ENCODE measurements at regions not wholly inside any gene's neighbourhood (a gene's known extent, or its start where the extent isn't known, plus 50 kb on each side); places are given as distances from the start of the nearest gene placed in this dataset.

DNA sequence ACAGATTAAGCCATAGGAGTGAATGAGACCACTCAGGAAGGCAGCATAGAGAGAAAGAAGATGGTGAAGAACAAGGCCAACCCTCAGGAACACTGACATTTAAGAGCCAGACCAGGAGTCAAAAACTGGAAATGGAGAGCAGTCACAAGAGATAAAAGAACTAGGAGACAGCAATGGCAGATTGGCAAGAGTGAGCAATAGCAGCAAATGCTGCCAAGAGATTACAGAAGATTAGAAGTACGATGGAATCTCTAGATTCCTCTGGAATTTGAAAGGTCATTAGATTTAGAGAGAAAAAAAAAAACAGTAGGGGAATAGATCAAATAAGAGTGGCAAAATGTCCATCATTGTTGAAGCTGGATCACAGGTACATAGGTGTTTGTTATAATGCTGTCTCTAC, 73.4 kb upstream of the SLC44A1 start:
- H3K4me3 ChIP-seq (ENCODE audit: low read length in 2 of 2) = no peak overlapping the region
- H3K4me1 ChIP-seq (ENCODE audit: control insufficient read depth, insufficient read depth, low read length) = no peaks in the 10 kb centered on the region
- no peak overlapping the region for H3K27ac ChIP-seq (ENCODE audit: low read length)
- H3K9me3 ChIP-seq (ENCODE audit: control insufficient read depth in 2 of 2, low read length in 2 of 2) = no peaks in the 10 kb centered on the region
- no peaks in the 10 kb centered on the region for H3K27me3 ChIP-seq (ENCODE audit: control insufficient read depth in 1 of 2, insufficient read depth in 2 of 2, low read length in 2 of 2)
- H3K36me3 ChIP-seq (ENCODE audit: control insufficient read depth in 2 of 2, insufficient read depth in 2 of 2, low read length in 2 of 2) = no peaks in the 10 kb centered on the region
- H3K9ac ChIP-seq (ENCODE audit: low read length in 2 of 2) = no peak overlapping the region

DNA sequence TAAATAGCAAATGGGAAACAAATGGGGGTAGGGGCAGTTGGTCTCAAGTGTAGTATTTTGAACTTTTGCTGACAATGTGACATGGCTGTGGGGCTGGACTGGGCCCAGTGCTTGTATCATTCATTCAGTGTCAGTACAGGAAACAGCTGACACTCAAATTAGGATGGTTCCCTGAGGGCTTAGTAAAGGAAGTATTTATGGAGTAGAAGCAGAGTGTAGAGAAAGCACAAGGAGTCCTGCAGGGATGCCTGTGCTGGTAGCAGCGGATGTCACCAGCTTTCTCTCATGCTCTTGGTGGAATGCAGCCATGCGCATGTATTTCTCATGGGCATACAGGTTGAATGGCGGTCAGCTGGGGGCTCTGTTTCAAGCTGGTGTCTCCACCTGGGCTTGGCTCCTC, 72.9 kb upstream of the SLC44A1 start:
- Histone ChIP-seq H3K4me1 (ENCODE audit: control insufficient read depth, insufficient read depth, low read length) (no peaks in the 10 kb centered on the region), H3K9me3 (ENCODE audit: control insufficient read depth in 2 of 2, low read length in 2 of 2) (no peaks in the 10 kb centered on the region), H3K27me3 (ENCODE audit: control insufficient read depth in 1 of 2, insufficient read depth in 2 of 2, low read length in 2 of 2) (no peaks in the 10 kb centered on the region), H3K9ac (ENCODE audit: low read length in 2 of 2) (no peak overlapping the region), H3K4me3 (ENCODE audit: low read length in 2 of 2) (no peak overlapping the region), H3K36me3 (ENCODE audit: control insufficient read depth in 2 of 2, insufficient read depth in 2 of 2, low read length in 2 of 2) (no peaks in the 10 kb centered on the region), H3K27ac (ENCODE audit: low read length) (no peak overlapping the region)

DNA sequence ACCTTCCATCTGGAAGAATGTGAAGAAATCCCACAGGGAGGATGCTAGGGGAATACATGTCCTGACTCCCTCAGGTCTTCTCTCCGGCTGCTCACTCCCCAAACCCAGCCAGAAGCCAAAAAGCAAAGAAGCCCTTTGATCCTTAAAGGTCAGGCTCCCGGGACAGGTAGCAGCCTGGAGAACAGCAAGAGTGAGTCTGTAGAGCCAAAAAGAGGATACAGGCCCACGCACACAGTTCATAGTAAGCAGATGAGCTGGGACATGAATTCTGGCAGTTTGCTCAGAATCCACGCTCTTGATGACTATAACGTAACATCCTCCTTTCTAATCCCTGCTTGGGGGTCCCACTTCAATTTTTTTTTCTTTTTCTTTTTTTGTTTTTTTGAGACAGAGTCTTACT, 72.0 kb upstream of the SLC44A1 start:
- Histone ChIP-seq H3K36me3 (ENCODE audit: control insufficient read depth in 2 of 2, insufficient read depth in 2 of 2, low read length in 2 of 2) (no peaks in the 10 kb centered on the region), H3K27ac (ENCODE audit: low read length) (no peak overlapping the region), H3K4me3 (ENCODE audit: low read length in 2 of 2) (no peak overlapping the region), H3K27me3 (ENCODE audit: control insufficient read depth in 1 of 2, insufficient read depth in 2 of 2, low read length in 2 of 2) (no peaks in the 10 kb centered on the region), H3K4me1 (ENCODE audit: control insufficient read depth, insufficient read depth, low read length) (no peaks in the 10 kb centered on the region), H3K9ac (ENCODE audit: low read length in 2 of 2) (no peak overlapping the region), H3K9me3 (ENCODE audit: control insufficient read depth in 2 of 2, low read length in 2 of 2) (no peaks in the 10 kb centered on the region)

DNA sequence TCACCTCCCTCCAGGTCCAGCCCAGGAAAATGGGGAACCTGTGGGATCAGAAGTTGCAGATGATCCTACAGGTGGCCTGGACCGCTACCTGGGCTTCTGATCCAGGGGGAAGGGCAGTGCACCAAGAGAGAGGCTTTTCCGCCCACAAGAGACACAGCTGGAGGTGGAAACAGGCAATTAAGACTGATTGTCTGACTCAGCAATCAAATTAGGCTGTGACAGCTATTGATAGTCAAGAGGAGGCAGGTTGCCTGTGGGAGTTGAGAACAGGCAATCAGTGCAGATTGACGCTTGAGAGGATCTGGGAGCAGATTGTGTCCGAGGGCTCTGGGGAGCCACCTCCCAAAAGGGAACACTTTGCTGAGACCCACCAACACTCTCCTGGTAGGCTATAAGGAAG, 71.1 kb upstream of the SLC44A1 start:
- H3K27ac ChIP-seq (ENCODE audit: low read length) = no peak overlapping the region
- H3K36me3 ChIP-seq (ENCODE audit: control insufficient read depth in 2 of 2, insufficient read depth in 2 of 2, low read length in 2 of 2) = no peaks in the 10 kb centered on the region
- H3K9me3 ChIP-seq (ENCODE audit: control insufficient read depth in 2 of 2, low read length in 2 of 2) = no peaks in the 10 kb centered on the region
- H3K4me3 ChIP-seq (ENCODE audit: low read length in 2 of 2) = no peak overlapping the region
- H3K9ac ChIP-seq (ENCODE audit: low read length in 2 of 2) = no peak overlapping the region
- H3K27me3 ChIP-seq (ENCODE audit: control insufficient read depth in 1 of 2, insufficient read depth in 2 of 2, low read length in 2 of 2) = no peaks in the 10 kb centered on the region
- no peaks in the 10 kb centered on the region for H3K4me1 ChIP-seq (ENCODE audit: control insufficient read depth, insufficient read depth, low read length)

DNA sequence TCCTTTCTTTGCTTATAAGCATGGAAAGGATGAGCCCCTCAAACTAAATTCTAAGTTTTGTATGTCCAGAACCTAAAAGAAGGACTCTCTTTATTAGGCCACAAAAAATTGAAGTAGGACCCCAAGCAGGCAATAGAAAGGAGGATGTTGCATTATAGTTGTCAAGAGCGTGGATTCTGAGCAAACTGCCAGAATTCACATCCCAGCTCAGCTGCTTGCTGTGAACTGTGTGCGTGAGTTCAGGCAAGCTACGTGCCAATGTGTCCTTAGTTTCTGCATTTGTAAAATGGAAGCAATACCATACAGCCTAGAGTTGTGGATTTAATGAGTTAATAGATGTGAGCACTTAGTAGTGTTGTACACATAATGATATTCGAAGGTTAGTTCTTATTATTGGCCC, 70.6 kb upstream of the SLC44A1 start:
- Histone ChIP-seq H3K4me3 (ENCODE audit: low read length in 2 of 2) (no peak overlapping the region), H3K36me3 (ENCODE audit: control insufficient read depth in 2 of 2, insufficient read depth in 2 of 2, low read length in 2 of 2) (no peaks in the 10 kb centered on the region), H3K27ac (ENCODE audit: low read length) (no peak overlapping the region), H3K9me3 (ENCODE audit: control insufficient read depth in 2 of 2, low read length in 2 of 2) (no peaks in the 10 kb centered on the region), H3K9ac (ENCODE audit: low read length in 2 of 2) (no peak overlapping the region), H3K4me1 (ENCODE audit: control insufficient read depth, insufficient read depth, low read length) (no peaks in the 10 kb centered on the region), H3K27me3 (ENCODE audit: control insufficient read depth in 1 of 2, insufficient read depth in 2 of 2, low read length in 2 of 2) (no peaks in the 10 kb centered on the region)

DNA sequence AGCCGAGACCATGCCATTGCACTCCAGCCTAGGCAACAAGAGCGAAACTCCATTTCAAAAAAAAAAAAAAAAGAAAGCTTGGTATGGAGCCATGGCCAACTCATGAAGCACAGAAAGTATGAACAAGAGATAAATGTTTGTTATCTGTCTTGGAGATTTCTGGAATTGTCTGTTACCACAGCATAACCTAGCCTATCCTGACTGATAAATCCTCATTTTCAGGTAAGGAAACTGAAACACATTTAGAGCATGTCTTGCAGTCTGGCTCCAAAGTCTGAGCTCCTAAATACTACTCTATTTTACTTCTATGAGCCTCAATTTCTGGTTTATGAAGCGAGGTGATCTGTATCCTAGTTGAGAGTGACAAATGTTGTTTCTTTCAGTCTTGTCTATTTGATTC, 68.3 kb upstream of the SLC44A1 start:
- Histone ChIP-seq H3K9ac (ENCODE audit: low read length in 2 of 2) (no peak overlapping the region), H3K9me3 (ENCODE audit: control insufficient read depth in 2 of 2, low read length in 2 of 2) (no peaks in the 10 kb centered on the region), H3K4me1 (ENCODE audit: control insufficient read depth, insufficient read depth, low read length) (no peaks in the 10 kb centered on the region), H3K36me3 (ENCODE audit: control insufficient read depth in 2 of 2, insufficient read depth in 2 of 2, low read length in 2 of 2) (no peaks in the 10 kb centered on the region), H3K27me3 (ENCODE audit: control insufficient read depth in 1 of 2, insufficient read depth in 2 of 2, low read length in 2 of 2) (no peaks in the 10 kb centered on the region), H3K4me3 (ENCODE audit: low read length in 2 of 2) (no peak overlapping the region), H3K27ac (ENCODE audit: low read length) (no peak overlapping the region)

DNA sequence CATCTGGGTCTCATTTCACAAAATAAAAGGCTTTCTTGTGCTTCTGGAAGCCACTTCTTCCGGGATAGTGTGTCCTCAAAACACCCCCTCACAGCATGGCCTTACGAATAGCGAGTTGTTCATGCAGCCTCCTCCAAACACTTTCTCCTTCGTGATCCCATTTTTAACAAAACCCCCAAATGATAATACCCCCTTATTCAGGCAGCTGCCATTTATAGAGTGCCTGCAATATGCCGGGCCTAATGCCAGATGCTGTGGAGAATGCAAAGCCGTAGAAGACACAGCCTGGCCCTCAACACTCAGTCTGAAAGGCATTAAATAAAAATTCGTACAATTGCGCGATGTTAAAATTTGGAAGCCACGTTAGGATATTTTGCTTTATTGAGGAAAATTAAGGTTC, 66.4 kb upstream of the SLC44A1 start:
- Histone ChIP-seq H3K9ac (ENCODE audit: low read length in 2 of 2) (no peak overlapping the region), H3K36me3 (ENCODE audit: control insufficient read depth in 2 of 2, insufficient read depth in 2 of 2, low read length in 2 of 2) (no peaks in the 10 kb centered on the region), H3K9me3 (ENCODE audit: control insufficient read depth in 2 of 2, low read length in 2 of 2) (no peaks in the 10 kb centered on the region), H3K4me1 (ENCODE audit: control insufficient read depth, insufficient read depth, low read length) (no peaks in the 10 kb centered on the region), H3K4me3 (ENCODE audit: low read length in 2 of 2) (no peak overlapping the region), H3K27me3 (ENCODE audit: control insufficient read depth in 1 of 2, insufficient read depth in 2 of 2, low read length in 2 of 2) (no peaks in the 10 kb centered on the region), H3K27ac (ENCODE audit: low read length) (no peak overlapping the region)

DNA sequence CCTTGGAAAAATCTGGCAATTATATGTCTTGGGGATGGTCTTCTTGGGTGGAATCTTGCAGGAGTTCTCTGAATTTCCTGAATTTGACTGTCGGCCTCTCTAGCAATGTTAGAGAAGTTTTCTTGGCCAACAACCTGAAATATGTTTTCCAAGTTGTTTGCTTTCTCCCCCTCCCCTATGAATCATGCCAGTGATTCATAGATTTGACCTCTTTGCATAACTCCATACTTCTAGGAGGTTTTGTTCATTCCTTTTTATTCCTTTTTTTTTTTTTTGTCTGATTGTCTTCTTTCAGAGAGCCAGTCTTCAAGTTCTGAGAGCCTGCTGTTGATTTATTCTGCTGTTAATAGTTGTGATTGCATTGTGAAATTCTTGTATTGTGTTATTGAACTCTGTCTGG, 56.7 kb upstream of the SLC44A1 start:
- no peaks in the 10 kb centered on the region for H3K9me3 ChIP-seq (ENCODE audit: control insufficient read depth in 2 of 2, low read length in 2 of 2)
- no peaks in the 10 kb centered on the region for H3K36me3 ChIP-seq (ENCODE audit: control insufficient read depth in 2 of 2, insufficient read depth in 2 of 2, low read length in 2 of 2)
- H3K27me3 ChIP-seq (ENCODE audit: control insufficient read depth in 1 of 2, insufficient read depth in 2 of 2, low read length in 2 of 2) = no peaks in the 10 kb centered on the region
- no peak overlapping the region for H3K4me3 ChIP-seq (ENCODE audit: low read length in 2 of 2)
- H3K4me1 ChIP-seq (ENCODE audit: control insufficient read depth, insufficient read depth, low read length) = no peaks in the 10 kb centered on the region
- H3K27ac ChIP-seq (ENCODE audit: low read length) = no peak overlapping the region
- no peak overlapping the region for H3K9ac ChIP-seq (ENCODE audit: low read length in 2 of 2)

DNA sequence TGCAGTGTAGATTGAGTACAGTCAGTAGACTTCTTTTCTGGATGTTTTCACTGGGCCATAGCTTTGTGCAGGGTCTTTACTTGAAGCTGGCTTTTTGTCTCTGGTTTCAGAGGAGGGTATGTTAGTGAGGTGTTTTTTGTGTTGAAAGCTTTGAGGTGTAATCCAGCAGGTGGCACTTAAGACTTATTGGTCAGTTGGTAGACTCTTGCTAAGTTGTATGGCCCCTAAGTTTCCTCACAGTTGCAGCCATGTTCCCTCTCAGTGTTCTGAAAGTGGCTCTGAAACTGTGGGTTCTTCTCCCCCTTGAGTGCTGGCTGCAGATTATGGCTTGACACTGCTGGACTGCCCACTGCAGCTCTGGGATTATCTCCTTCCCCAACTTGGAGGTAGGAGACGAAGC, 55.7 kb upstream of the SLC44A1 start:
- Histone ChIP-seq H3K9me3 (ENCODE audit: control insufficient read depth in 2 of 2, low read length in 2 of 2) (no peaks in the 10 kb centered on the region), H3K27ac (ENCODE audit: low read length) (no peak overlapping the region), H3K4me3 (ENCODE audit: low read length in 2 of 2) (no peak overlapping the region), H3K36me3 (ENCODE audit: control insufficient read depth in 2 of 2, insufficient read depth in 2 of 2, low read length in 2 of 2) (no peaks in the 10 kb centered on the region), H3K4me1 (ENCODE audit: control insufficient read depth, insufficient read depth, low read length) (no peaks in the 10 kb centered on the region), H3K27me3 (ENCODE audit: control insufficient read depth in 1 of 2, insufficient read depth in 2 of 2, low read length in 2 of 2) (no peaks in the 10 kb centered on the region), H3K9ac (ENCODE audit: low read length in 2 of 2) (no peak overlapping the region)

DNA sequence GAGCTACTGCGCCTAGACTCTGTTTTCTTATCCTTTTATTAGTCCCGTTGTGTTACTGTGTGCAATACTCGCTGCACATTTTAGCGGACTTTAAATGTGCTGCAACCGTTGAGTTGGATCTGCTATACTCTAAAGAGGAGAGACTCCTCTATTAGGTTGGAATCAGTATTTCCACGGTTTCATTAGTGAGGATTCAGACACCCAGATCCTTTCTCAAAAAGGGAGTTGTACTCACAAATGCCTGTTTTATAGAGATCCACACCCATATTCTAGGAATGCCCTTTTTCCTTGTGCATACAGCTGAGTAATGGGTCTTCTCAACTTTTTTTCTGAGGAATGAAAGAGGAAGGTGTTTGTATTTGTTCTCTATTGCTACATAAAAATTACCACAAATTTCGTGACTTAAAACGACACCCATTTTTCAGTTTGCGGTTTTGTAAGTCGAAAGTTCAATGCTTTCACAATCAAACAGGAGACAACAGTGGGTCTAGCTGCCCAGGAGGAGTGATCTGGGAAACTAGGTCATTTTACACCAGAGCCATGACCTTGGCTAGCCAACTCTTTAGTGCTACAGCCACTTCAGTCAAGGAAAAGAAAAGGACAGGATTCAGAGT, 52.8 kb upstream of the SLC44A1 start:
- Histone ChIP-seq H3K9ac (ENCODE audit: low read length in 2 of 2) (no peak overlapping the region), H3K4me1 (ENCODE audit: control insufficient read depth, insufficient read depth, low read length) (no peaks in the 10 kb centered on the region), H3K4me3 (ENCODE audit: low read length in 2 of 2) (no peak overlapping the region), H3K9me3 (ENCODE audit: control insufficient read depth in 2 of 2, low read length in 2 of 2) (no peaks in the 10 kb centered on the region), H3K27ac (ENCODE audit: low read length) (no peak overlapping the region), H3K36me3 (ENCODE audit: control insufficient read depth in 2 of 2, insufficient read depth in 2 of 2, low read length in 2 of 2) (no peaks in the 10 kb centered on the region), H3K27me3 (ENCODE audit: control insufficient read depth in 1 of 2, insufficient read depth in 2 of 2, low read length in 2 of 2) (no peaks in the 10 kb centered on the region)

DNA sequence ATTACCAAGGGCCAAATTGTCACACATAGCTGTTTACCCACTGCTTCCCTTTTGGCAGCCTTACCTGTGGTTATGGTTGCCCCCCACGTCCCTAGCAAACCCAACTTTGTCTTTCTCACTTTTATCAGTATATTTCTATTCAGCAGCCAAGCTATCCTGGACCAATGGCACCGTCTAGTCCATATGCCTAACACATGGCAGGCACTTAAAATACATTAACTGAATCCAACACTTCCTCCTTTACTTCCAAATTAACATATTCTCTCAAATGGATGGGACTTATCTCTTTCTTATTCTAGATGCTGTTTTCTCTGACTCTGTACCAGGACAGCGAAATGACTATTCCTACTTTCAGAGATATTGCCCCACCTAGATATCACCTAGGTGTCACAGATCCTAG, 50.9 kb upstream of the SLC44A1 start:
- H3K9me3 ChIP-seq (ENCODE audit: control insufficient read depth in 2 of 2, low read length in 2 of 2) = no peaks in the 10 kb centered on the region
- no peaks in the 10 kb centered on the region for H3K4me1 ChIP-seq (ENCODE audit: control insufficient read depth, insufficient read depth, low read length)
- H3K4me3 ChIP-seq (ENCODE audit: low read length in 2 of 2) = no peak overlapping the region
- H3K9ac ChIP-seq (ENCODE audit: low read length in 2 of 2) = no peak overlapping the region
- no peaks in the 10 kb centered on the region for H3K36me3 ChIP-seq (ENCODE audit: control insufficient read depth in 2 of 2, insufficient read depth in 2 of 2, low read length in 2 of 2)
- no peaks in the 10 kb centered on the region for H3K27me3 ChIP-seq (ENCODE audit: control insufficient read depth in 1 of 2, insufficient read depth in 2 of 2, low read length in 2 of 2)
- H3K27ac ChIP-seq (ENCODE audit: low read length) = no peak overlapping the region

Data from stomach smooth muscle (tissue), 2 donors.